Activated CD4-positive, CD25-positive, alpha-beta regulatory T cell treated with anti-CD3 and anti-CD28 coated beads, Interleukin-2, amount 50 U/mL, for 16 hours (primary cell): ENCODE measurements at regions not wholly inside any gene's neighbourhood (a gene's known extent, or its start where the extent isn't known, plus 50 kb on each side); places are given as distances from the start of the nearest gene placed in this dataset.

Experiments used
- DNase-seq: peaks from one replicate; pipeline ENCODE4 v3.0.0-alpha.2; 2020; ENCODE audit warnings: low read depth, low spot score

- no peak for DNase-seq
Observed at GRCh38 chr16:26295625-26296304, 604.0 kb downstream of the HS3ST4 start.

- no peak for DNase-seq
Observed at GRCh38 chr16:26301516-26301915, 609.8 kb downstream of the HS3ST4 start.

- no peak for DNase-seq
Observed at GRCh38 chr16:26316683-26317464, 625.1 kb downstream of the HS3ST4 start.

- DNase-seq: no peak
Observed at GRCh38 chr16:26317885-26318284, 626.1 kb downstream of the HS3ST4 start.

GRCh38 chr16:26330654-26331053 lies 638.9 kb downstream of the HS3ST4 start:
- DNase-seq: no peak

GRCh38 chr16:26334218-26335111 lies 642.7 kb downstream of the HS3ST4 start:
- no peak for DNase-seq

GRCh38 chr16:26335236-26335853 lies 643.6 kb downstream of the HS3ST4 start:
- no peak for DNase-seq

GRCh38 chr16:26342621-26343020 lies 650.9 kb downstream of the HS3ST4 start:
- DNase-seq: no peak

GRCh38 chr16:26344240-26344776 lies 652.5 kb downstream of the HS3ST4 start:
- DNase-seq: no peak

GRCh38 chr16:26344976-26345375 lies 653.2 kb downstream of the HS3ST4 start:
- DNase-seq: no peak

GRCh38 chr16:26345966-26346365 lies 654.2 kb downstream of the HS3ST4 start:
- no peak for DNase-seq

- DNase-seq: no peak
Observed at GRCh38 chr16:26348095-26348494, 656.3 kb downstream of the HS3ST4 start.

GRCh38 chr16:26360867-26361266 lies 669.1 kb downstream of the HS3ST4 start:
- no peak for DNase-seq

- no peak for DNase-seq
Observed at GRCh38 chr16:26363581-26363980, 671.8 kb downstream of the HS3ST4 start.

GRCh38 chr16:26365161-26365940 lies 673.6 kb downstream of the HS3ST4 start:
- DNase-seq: no peak

GRCh38 chr16:26371349-26371869 lies 679.6 kb downstream of the HS3ST4 start:
- DNase-seq: no peak

GRCh38 chr16:26374279-26374925 lies 682.6 kb downstream of the HS3ST4 start:
- no peak for DNase-seq

- no peak for DNase-seq
Observed at GRCh38 chr16:26382586-26382985, 684.1 kb upstream of the C16orf82 start.

GRCh38 chr16:26386096-26386495 lies 680.6 kb upstream of the C16orf82 start:
- DNase-seq: no peak

GRCh38 chr16:26391833-26392232 lies 674.9 kb upstream of the C16orf82 start:
- DNase-seq: no peak
